GM18511 (cell line): ENCODE measurements at regions not wholly inside any gene's neighbourhood (a gene's known extent, or its start where the extent isn't known, plus 50 kb on each side); places are given as distances from the start of the nearest gene placed in this dataset.

Experiments used
- ATAC-seq: cut with Tn5 transposase; IDR thresholded peaks from one replicate; pipeline ENCODE4 v1.9.1; 2021; ENCODE audit warnings: mild to moderate bottlenecking, moderate library complexity; ENCODE audit not compliant: unreplicated experiment

DNA sequence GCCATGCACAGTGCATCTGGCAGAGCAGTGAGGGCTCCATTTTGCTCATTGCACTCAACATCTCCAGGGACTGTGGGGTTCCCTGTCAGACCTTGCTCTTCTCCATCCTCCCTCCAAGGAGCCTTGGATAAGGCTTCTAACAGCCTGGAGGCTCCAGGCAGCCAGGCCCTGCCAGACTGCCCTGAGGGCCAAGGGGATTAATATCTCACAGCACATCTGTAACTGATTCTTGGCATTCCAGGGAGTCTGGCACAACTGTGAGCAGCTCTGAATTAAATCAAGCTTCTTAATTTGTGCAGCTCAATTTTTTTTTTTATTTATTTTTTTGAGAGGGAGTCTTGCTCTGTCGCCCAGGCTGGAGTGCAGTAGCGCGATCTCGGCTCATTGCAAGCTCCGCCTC is 224.5 kb upstream of the PGRMC2 start:
- no peak for ATAC-seq

DNA sequence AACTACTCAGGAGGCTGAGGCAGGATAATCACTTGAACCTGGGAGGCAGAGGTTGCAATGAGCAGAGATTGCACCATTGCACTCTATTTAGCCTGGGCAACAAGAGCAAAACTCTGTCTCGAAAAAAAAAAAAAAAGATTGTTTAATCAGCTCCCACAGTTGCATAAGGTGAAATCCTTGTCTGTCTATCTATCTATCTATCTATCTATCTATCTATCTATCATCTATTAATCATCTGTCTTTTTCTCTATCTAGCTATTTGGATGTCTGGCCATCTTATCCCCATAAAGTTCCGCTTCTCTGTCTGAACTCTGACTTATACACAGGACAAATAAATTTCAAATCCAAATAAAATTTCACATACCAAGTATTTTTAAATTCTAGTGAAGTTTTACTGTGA is 223.2 kb upstream of the PGRMC2 start:
- no peak for ATAC-seq

DNA sequence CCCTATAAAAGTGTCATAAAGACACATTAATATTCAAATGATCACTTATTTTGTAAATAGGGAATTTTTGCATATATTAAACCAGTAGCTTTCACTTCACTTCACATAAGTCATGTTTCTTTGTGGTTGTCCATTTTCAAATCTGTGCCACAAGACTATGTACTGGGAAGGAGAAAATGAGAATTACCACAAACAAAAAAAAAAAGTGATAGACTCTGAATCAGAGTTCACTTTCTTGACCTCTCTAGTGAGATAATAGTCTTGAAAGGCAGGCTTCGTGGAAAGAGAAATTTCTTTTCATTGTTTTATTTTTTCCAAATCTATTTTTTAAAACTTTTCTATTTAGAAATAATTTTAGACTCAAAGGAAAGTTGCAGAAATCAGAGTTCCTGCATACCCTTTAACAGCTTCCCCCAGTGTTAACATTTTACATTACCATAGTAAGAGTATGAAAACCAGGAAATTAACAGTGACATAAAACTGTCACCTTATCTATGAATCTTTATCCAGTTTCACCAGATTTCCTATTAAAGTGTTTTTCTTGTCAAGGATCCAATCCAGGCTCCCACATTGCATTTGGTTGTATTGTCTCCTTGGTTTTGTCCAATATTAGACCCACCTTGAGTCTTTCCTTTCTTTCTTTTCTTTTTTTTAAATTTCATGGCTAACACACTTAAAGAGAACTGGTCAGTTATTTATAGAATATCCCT is 215.4 kb upstream of the PGRMC2 start:
- no peak for ATAC-seq

DNA sequence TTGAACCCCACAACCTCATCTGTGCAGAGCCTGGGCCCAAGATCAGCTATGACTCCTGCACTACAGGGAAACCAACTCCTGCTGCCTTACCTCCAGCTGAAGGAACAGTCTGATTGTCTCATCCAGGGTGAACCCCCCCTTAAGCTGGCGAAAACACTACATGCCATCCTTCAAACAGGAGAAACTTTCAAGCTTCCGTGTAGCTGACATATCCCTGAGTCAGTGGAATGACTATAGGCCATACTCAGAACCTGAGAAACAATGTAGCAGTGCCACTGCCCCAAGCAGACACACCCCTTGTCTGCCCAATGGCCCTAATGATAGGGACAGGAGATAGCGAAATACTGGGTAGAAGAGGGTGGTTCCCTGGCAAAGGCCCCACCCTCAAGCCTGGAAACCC is 213.6 kb upstream of the PGRMC2 start:
- ATAC-seq: no peak

DNA sequence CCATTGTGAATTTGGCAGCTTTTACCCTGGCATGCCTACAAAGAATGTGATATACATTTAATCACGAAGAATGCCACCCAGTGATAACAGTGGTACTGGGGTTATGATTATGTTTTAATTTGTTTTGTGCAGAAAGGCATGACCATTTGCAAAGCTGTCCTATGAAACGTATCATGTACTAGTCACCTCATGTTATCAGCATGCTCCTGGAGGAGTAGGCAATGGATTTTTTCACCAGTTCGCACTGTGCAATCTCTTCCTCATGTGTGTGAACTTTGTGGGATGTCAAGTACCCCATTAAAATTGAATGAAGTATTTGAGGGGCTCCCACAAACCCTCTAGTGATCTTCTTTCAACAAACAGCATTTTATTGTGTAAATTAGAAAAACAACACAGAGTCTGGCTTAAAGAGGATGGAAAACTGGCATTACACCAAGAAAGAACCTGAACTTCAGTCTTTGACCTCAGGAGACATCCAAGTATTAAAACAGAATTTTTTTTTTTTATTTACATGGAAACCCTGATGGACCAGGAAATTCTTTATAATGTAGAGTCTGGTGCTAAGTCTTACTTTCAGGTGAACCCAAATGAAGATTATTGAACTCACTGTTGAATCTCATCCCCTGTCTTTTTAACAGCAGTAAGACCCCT is 200.6 kb upstream of the PGRMC2 start:
- ATAC-seq: no peak

DNA sequence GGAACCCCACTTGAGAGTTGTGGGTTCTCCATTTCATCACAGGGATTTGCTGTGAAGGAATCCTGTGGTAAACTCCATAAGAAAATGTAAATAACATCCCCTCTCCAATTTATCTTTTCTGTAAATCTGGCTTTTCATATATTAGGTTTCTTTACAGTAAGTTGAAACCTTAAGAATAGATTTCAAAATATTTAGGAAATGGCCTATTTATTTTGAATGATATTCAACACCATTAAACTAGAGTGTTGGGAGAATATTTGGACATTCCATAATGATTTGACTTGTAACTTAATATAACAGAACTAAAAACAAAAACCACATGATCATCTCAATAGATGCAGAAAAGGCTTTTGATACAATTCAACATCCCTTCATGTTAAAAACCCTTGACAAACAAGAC is 197.3 kb upstream of the PGRMC2 start:
- ATAC-seq: no peak

DNA sequence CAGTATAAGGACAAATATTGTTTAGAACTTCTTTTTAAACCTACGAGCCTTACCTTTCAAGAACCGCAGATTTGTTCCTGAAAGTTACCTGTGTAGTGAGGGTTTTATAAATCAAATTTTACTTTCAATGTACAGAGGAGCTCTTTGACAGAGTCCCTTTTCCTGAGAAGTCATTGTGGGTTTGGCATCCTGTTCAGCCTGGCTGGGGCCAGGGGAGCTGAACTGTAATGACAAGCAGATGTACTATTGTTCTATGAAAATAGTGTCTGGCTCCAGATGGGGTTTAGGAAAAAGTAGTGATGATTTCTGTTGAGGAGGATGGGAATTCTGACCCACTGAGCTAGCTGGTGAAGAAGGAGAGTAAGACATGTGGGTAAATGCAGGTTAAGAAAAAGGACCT is 196.2 kb upstream of the PGRMC2 start:
- no peak for ATAC-seq

DNA sequence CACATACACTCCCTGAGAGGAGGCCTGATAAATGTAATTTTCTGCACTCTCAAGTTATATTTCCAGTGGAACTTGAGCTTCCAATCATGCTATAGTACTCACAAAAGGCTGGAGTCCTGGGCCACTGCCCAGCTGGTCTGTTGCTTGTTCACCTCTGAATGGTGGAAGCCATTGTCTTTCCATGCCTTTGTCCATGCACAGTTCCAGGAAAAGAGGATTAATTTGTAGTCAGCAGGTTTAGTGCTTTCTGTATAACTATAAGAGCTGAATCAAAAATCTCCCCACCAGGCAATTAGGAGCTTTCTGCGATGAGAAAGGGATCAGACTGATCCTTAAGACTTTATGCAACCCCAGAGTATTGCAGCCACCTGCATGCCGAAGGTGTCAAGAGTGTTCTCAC is 195.4 kb upstream of the PGRMC2 start:
- ATAC-seq: no peak

DNA sequence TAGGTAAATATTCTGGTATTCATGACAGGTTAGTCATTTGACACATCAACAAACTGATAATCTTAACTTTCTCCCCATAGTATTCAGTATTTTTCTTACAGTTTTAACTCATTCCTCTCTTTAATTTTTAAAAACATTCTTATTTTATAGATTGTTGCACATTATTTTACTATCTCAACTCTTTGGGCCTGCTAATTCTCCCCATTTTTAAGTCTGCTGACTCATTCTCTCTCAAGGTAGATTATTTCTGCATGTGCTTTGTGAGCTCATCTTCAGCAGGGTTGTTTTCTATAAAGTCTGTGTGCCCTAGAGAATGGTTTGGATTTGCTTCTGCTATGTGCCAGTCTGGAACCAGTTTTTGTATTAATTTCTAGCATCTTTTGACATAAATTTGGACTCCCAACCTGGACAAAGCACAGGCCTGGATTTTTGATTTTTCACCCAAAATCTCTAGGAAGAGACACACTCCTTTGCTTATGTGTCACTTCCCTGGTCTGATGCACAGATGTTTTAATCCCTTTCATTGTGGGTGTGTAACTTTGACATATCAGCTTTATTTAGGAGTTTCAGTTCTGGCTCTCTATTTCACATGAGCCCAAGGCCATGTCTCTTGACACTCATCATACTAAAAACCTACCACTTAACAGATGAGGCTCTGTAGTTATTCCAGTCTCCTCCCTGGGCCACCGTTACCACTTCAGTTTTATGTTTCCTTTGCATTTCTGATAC is 194.3 kb upstream of the PGRMC2 start:
- no peak for ATAC-seq

DNA sequence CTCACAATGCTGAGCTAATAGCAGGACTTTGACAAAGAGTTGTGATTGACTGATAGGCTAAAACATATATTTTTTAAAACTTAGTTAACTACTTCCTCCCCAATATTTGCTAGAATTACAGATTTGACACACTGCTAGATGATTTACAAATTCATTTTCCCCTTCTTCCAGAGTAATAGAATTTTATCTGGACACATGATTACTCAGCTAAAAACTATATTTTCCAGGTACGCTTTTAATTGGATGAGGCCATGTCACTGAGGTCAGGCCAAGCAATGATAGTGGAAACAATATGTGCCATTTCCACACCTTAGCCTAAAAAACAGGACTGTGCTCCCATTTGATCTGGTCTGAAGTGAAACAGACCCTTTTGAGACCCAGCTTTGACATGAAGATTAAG is 193.3 kb upstream of the PGRMC2 start:
- no peak for ATAC-seq

DNA sequence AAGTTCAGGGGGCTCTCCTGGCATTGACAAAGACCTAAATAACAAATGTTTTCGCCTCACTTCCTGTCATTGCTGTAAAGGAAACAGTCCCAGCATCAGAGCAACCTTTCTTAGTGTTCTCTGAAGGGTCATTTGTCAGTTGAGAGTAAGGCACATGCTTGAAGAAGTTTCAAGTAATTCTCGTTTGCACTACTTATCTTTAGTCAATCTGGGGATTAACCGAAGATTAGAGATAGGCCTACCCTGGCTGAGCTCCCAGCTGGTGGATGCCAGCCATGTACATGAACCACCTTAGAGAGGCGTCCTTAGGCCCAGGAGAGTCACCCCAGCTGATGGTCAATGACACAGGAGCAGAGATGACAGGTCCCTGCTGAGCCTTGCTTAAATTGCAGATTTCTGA is 189.9 kb upstream of the PGRMC2 start:
- ATAC-seq: no peak

DNA sequence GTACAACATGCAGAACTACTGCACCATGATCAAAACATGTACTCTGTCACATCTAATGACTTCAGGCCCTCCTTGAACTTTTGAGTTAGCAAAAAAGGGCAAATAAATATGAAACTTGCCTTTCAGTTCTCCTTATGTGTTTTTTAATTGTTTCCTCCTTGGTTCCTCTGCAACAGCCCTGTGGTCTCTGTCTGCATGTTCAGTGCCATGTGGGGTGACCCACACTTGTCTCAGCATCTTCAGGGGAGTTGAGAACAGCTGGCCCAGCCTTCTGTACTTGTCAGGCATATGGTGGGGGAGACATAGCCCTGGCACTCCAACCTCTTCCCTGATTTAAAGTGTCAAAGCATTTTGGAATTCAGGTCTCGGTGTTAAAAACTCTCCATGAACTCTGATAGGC is 188.0 kb upstream of the PGRMC2 start:
- no peak for ATAC-seq

DNA sequence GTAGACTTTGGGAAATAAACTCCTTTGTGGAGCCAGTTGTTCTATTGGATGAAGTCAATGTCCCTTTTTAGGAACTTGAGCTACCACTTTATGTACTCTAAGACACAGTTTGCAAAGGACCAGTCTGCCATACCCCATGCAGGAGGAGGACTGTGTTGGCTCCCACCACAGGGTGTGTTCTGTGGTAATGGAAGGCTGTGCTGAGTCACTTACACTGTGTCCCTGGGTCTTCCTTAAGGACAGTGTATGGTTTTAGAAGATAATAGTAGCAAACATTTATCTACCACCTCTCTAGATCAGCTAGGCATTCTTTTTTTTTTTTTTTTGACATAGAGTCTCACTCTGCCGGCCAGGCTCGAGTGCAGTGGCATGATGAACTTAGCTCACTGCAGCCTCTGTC is 184.0 kb upstream of the PGRMC2 start:
- ATAC-seq: no peak

DNA sequence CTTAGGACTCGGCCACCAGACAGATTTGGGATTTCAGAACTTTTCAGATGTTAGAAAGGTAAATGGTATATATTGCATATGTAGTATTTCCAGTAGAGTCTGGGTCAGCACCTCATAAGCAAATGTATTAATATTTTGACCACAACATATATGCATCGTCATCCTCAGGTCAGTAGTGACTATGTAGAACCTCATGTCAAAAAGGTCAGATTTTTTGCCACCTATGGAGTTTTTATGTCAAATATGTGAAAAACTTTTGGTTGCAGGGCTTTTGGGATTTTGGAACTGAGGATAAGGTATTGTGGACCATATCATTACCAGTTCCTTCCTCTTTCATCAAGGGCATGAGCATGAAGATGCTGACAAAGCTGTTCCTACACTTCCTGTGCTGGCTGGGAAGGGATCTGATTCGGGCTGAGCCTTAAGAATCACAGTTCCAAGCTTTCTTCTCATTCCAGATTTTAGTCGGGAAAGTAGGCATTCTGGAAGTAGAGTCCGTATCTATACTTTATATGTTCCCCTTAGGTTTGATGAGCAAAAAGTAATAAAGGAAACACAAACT is 183.0 kb upstream of the PGRMC2 start:
- no peak for ATAC-seq

DNA sequence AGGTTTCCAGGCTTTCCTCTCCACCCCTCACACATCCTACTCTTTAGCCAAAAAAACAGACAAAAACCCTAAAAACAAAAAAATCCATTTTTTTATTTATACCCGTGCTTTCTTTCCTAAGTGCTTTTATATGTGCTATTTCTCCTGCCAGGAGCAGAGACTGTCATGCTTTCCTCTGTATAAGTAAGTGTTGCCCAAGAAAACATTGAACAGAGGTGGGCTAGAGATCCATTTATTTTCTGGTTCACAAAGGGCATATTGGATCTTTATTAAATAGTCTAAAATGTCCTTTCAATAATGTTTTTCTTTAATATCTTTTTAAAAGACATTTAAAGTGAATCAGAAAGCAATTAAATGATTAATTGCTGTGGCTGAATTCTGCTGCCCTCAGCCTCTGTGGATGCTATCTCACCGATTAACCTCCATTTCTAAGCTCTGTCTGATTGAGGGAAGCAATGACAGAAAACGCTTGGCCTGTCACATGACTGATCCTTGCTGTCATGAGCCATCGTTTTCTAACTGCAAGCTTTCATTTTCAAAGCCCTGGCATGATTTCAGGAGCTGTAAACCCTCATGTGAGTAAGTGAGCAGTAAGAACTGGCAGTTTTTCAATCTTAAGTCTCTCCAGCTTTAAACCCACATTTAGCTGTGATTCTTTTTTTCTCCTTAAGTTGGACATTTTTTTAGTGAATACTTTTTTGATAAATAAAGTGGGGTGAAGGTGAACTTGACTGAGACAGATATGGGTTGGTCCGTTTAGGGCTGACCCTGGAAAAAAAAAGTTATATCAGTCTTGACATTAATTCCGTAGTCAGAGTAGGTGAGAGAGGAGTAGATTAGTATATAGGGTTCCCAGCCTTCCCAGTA is 180.7 kb upstream of the PGRMC2 start:
- no peak for ATAC-seq

DNA sequence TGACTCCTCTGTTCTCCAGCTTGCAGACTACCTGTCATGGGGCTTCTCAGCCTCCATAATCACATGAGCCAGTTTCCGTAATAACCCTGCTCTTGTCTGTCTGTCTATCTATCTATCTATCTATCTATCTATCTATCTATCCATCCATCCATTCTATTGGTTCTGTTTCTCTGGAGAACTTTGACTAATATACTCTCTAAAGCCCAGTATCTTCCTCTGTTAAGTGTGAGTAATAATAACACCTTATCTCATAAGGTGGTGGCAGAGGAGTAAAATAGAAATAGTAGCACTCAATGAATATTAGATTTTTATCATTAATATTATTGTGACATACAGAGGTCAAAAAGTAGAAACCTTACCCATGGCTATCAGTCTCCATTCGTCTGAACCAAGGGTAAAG is 177.9 kb upstream of the PGRMC2 start:
- ATAC-seq: no peak

DNA sequence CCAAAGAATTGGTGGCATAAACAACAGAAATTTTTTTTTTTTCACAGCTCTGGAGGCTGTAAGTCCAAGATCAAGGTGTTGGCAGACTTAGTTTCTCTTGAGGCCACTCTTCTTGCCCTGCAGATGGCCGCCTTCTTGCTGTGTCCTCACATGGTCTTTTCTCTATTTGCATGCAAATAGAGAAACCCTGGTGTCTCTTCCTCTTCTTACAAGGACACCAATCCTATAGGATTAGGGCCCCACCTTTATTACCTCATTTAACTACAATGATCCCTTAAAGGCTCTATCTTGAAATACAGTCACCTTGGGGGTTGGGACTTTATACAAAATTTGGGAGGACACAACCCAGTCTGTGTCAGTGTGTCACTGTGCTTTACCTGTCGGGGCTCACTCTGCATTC is 175.4 kb upstream of the PGRMC2 start:
- ATAC-seq: no peak

DNA sequence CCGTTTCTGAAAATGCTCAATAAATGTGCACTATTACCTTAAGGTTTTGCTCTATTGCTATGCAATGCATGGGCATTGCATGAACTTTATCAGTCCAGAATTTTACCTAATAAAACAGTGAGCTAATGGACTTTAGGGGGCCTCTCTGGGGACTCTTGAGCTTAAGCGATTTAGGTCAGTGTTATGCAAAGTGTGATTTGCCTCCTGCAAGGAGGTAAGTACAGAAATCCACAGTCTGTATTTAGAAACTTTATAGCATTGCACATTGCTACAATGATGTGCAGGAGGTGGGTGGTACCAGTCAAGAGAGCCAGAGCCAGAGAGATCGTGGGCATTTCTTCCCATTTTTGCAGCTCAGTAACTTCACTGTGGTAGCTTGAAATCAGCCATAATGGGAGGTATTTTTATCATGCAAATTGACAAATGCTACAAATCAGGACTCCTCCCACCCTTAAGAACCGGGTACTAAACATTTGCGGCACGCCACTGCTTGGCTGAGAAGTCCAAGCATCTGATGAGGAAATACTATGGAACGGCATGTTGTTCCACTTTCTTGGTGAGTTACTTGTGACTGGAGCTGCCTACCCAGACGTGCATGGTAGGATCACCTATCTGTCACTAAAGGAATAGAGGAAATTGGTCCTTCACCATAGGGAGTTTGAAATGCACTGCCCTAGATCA is 174.6 kb upstream of the PGRMC2 start:
- ATAC-seq: no peak

DNA sequence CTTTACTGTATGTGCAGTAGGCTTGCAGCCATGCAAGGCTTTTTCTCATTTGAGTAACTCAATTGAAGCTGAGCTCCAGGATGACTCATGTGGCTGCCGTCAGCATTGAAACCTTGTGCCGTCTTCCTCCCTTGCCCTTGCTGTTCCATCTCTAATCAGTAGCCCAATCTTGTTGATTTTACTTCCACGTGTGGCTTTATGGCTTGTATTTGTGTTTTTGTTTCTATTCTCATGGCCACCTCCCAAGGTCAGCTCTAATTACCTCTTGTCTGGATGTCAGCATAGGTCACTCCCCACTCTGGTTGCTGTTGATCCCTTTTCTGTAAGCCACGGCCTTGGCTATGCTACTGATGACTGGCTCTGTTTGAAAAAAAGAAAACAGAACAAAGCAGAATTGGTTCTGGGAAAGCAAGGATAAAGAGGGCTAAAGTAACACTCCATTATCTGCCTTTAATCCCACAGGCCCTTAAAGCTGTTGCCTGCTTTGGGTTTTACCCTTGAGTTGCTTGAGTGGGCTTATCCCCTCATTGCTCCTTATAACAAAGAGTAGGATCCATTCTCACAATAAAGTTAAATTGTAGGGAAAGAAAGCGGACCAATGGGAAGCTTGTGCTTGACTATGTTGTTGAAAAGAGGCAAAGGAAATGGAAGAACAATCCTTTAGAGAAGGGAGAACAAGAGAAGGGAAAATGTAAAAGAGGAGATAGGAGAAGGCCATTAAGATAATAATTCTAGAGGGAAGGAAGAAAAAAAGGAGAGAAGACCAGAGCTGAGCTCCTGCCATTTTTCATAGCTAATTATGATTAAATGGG is 173.9 kb upstream of the PGRMC2 start:
- peak; percentile 74 for ATAC-seq

DNA sequence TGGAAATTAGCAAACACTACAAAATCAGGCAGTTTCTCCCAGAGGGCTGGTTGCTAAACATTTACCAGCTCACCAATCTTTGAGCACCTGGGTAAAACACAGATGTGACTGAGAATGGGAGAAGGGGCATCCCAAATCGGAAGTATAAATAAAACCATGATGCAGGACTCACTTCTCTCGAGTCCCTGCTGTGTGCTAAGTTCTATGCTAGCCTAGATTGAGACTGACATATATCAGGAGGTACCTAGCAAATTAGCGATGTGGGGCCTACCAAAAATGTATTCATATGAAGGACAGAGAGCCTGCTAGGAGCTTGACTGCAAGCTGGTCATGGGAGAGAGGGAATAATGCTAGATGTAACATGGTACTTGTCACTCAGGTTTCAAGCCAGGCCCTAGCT is 171.9 kb upstream of the PGRMC2 start:
- peak; percentile 29 for ATAC-seq
